ENCODE measurements at regions not wholly inside any gene's neighbourhood (a gene's known extent, or its start where the extent isn't known, plus 50 kb on each side); places are given as distances from the start of the nearest gene placed in this dataset.

DNA sequence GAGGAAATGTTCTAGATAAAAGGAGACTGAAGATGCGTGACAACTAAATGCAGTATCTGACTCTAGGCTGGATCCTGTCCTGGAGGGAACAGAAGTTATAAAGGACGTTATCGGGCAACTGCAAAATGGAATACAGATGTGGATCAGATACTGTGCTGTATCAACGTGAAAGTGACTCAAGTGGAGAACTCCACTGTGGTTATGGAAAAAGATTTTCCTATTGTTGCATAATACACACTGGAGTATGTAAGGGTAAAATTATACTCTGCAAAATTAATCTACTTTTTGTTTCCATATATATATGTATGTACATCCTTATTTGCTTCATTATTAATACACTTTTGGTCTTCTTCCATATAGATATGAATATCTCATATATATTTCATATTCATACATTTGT lies 654.0 kb downstream of the QKI start:
- no peak overlapping the region for H3K27ac ChIP-seq
- H3K4me3 ChIP-seq: no peak overlapping the region
- H3K27me3 ChIP-seq (replicated peaks; ENCODE audit: insufficient read depth): no peaks in the 10 kb centered on the region
- no peaks in the 10 kb centered on the region for H3K9me3 ChIP-seq
- no peaks in the 10 kb centered on the region for H3K4me1 ChIP-seq (replicated peaks)
- no peaks in the 10 kb centered on the region for H3K36me3 ChIP-seq
- WGBS: 87% methylated on average over 4 of the region's 4 CpGs
- intact Hi-C loops (cut with DNase I): no loop called here
- TF ChIP-seq POLR2AphosphoS5 (IDR thresholded peaks at IDR 0.05) (no peak), POLR2A (IDR thresholded peaks at IDR 0.05) (no peak)
- TF ChIP-seq, protein P1, sequence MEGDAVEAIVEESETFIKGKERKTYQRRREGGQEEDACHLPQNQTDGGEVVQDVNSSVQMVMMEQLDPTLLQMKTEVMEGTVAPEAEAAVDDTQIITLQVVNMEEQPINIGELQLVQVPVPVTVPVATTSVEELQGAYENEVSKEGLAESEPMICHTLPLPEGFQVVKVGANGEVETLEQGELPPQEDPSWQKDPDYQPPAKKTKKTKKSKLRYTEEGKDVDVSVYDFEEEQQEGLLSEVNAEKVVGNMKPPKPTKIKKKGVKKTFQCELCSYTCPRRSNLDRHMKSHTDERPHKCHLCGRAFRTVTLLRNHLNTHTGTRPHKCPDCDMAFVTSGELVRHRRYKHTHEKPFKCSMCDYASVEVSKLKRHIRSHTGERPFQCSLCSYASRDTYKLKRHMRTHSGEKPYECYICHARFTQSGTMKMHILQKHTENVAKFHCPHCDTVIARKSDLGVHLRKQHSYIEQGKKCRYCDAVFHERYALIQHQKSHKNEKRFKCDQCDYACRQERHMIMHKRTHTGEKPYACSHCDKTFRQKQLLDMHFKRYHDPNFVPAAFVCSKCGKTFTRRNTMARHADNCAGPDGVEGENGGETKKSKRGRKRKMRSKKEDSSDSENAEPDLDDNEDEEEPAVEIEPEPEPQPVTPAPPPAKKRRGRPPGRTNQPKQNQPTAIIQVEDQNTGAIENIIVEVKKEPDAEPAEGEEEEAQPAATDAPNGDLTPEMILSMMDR (IDR thresholded peaks at IDR 0.05): no peak
- no peak for DNase-seq (ENCODE audit: low spot score)

DNA sequence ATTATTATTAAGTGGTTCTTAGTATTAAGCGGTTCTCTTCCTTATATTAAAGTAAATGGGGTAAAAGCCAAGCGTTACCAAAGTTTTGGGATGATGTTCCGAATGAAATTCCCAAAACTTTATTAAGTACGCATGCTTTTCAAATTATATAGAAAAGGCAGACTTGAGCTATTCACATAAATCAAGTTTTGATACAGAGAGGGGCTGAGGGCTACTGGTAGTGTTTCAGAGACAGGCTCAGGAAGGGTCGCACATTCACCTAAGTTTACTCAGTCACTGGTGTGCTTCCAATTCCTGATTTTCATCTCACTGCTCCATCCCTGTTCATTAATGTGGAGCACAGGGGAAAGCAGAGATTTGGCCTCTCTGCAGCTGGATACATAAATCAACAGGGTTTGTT lies 652.2 kb downstream of the QKI start:
- no peak overlapping the region for H3K27ac ChIP-seq
- intact Hi-C loops (cut with DNase I): no loop called here
- H3K4me3 ChIP-seq: no peak overlapping the region
- H3K9me3 ChIP-seq: no peaks in the 10 kb centered on the region
- no peaks in the 10 kb centered on the region for H3K36me3 ChIP-seq
- no peaks in the 10 kb centered on the region for H3K27me3 ChIP-seq (replicated peaks; ENCODE audit: insufficient read depth)
- TF ChIP-seq POLR2A (IDR thresholded peaks at IDR 0.05): no peak
- no peak for TF ChIP-seq POLR2AphosphoS5 (IDR thresholded peaks at IDR 0.05)
- TF ChIP-seq, protein P1 (IDR thresholded peaks at IDR 0.05): no peak
- WGBS: 82% methylated on average over 5 of the region's 5 CpGs
- H3K4me1 ChIP-seq (replicated peaks): no peaks in the 10 kb centered on the region
- DNase-seq (ENCODE audit: low spot score): no peak

DNA sequence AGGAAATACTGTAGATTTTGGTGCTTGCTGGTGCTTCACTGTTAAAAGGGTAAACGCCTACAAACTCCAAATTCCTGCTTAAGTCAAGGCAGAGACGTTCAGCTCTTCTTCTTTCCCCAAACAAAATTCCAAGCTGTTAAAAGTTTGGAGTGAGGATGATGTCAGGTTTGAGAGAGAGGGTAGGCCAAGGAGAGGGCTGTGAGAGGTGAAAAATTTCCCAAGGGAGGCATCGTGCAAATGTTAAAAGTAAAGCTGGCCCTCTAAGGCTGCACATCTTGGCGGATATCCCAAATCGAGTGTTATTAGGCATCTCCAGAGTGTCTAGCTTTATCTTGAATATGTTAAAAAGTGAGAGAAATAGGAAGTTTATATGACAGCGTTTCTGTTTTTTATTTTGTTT lies 651.8 kb downstream of the QKI start:
- no peaks in the 10 kb centered on the region for H3K9me3 ChIP-seq
- H3K36me3 ChIP-seq: no peaks in the 10 kb centered on the region
- DNase-seq (ENCODE audit: low spot score): no peak
- no peaks in the 10 kb centered on the region for H3K27me3 ChIP-seq (replicated peaks; ENCODE audit: insufficient read depth)
- TF ChIP-seq, protein P1 (IDR thresholded peaks at IDR 0.05): no peak
- TF ChIP-seq POLR2AphosphoS5 (IDR thresholded peaks at IDR 0.05) (no peak), POLR2A (IDR thresholded peaks at IDR 0.05) (no peak)
- intact Hi-C loops (cut with DNase I): no loop called here
- WGBS: 64% methylated on average over 6 of the region's 6 CpGs
- H3K27ac ChIP-seq: no peak overlapping the region
- H3K4me3 ChIP-seq: no peak overlapping the region
- no peaks in the 10 kb centered on the region for H3K4me1 ChIP-seq (replicated peaks)

DNA sequence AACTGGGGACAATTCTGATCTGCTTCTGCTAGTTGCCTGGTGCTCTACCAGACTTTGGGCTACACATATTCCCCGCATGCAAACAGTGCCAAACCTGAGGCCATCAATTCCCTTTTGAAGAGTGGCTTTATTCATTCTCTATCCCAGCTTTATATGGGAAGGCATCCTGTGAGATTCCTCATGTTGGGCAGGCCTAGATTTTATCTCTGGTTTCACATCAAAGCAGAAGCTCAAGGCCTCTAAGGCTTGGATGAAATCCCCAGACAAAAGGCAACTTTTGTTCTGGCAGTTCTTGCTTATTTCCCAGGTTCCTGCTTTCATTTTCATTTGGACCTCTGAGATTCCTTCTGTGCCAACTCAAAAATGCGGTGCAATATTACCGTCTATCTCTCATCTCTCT lies 648.8 kb downstream of the QKI start:
- Histone ChIP-seq H3K9me3 (no peaks in the 10 kb centered on the region), H3K27ac (no peak overlapping the region), H3K36me3 (no peaks in the 10 kb centered on the region), H3K4me3 (no peak overlapping the region), H3K27me3 (replicated peaks; ENCODE audit: insufficient read depth) (no peaks in the 10 kb centered on the region), H3K4me1 (replicated peaks) (no peaks in the 10 kb centered on the region)
- intact Hi-C loops (cut with DNase I): no loop called here
- DNase-seq (ENCODE audit: low spot score): no peak
- 33% methylated on average over 3 of the region's 3 CpGs for WGBS
- no peak for TF ChIP-seq POLR2AphosphoS5 (IDR thresholded peaks at IDR 0.05)
- TF ChIP-seq, protein P1 (IDR thresholded peaks at IDR 0.05): no peak
- no peak for TF ChIP-seq POLR2A (IDR thresholded peaks at IDR 0.05)

DNA sequence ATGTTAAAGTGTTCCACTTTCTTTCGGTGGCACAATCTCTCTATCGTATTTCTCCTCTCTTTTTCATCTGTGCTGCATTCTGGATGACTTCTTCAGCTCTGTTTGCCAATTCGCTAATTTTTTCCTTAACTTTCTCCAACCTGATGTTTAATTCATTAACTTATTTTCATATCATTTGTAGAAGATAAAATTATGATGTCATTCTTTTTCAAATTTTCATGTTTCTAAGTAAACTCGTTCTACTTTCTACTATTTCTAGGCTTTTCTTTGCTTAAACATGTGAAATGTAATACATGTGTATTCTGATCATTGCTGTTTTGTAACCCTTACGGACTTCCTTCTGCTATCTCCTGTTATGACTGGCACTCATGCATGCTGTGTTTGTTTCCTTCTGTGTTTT lies 648.4 kb downstream of the QKI start:
- no peak overlapping the region for H3K4me3 ChIP-seq
- no peak for DNase-seq (ENCODE audit: low spot score)
- TF ChIP-seq, protein P1 (IDR thresholded peaks at IDR 0.05): no peak
- no peak for TF ChIP-seq POLR2AphosphoS5 (IDR thresholded peaks at IDR 0.05)
- no peak for TF ChIP-seq POLR2A (IDR thresholded peaks at IDR 0.05)
- H3K27ac ChIP-seq: no peak overlapping the region
- H3K27me3 ChIP-seq (replicated peaks; ENCODE audit: insufficient read depth): no peaks in the 10 kb centered on the region
- no peaks in the 10 kb centered on the region for H3K36me3 ChIP-seq
- intact Hi-C loops (cut with DNase I): no loop called here
- no peaks in the 10 kb centered on the region for H3K4me1 ChIP-seq (replicated peaks)
- no peaks in the 10 kb centered on the region for H3K9me3 ChIP-seq
- WGBS: 92% methylated on average over 5 of the region's 5 CpGs
